Stomach (tissue), 8 donors: ENCODE measurements at regions not wholly inside any gene's neighbourhood (a gene's known extent, or its start where the extent isn't known, plus 50 kb on each side); places are given as distances from the start of the nearest gene placed in this dataset.

Experiments
- DNase-seq, 2 donors: peaks; one replicate each; pipeline versions ENCODE4 v3.0.0 to v3.0.0-alpha.2; 2013 to 2019
- H3K27ac ChIP-seq, 5 donors: fragments of 200-600 bp in 4 of 5; sonication (generic) in 4 of 5; one replicate each; pipeline ENCODE4 v1.5.1; 2013 to 2019; ENCODE audit warnings: mild to moderate bottlenecking in 1 of 5, moderate library complexity in 1 of 5
- H3K27me3 ChIP-seq, 3 donors: fragments of 200-600 bp; sonication (generic); one replicate each; pipeline ENCODE4 v1.5.1; 2017 to 2019; ENCODE audit warnings: mixed run types in 1 of 3
- H3K36me3 ChIP-seq, 4 donors: fragments of 200-600 bp; sonication (generic); 1 replicate in 3 of 4; 2 replicates in 1 of 4; pipeline ENCODE4 v1.5.1; 2016 to 2019
- H3K4me1 ChIP-seq, 4 donors: fragments of 200-600 bp; sonication (generic); one replicate each; pipeline ENCODE4 v1.5.1; 2016 to 2019
- H3K4me3 ChIP-seq, 4 donors: fragments of 200-600 bp; sonication (generic) in 3 of 4; one replicate each; pipeline ENCODE4 v1.5.1; 2016 to 2019; ENCODE audit warnings: mild to moderate bottlenecking in 1 of 4
- H3K9me3 ChIP-seq, 4 donors: fragments of 200-600 bp; sonication (generic); one replicate each; pipeline ENCODE4 v1.5.1; 2016 to 2019
- CTCF ChIP-seq, 7 experiments: fragments of 450-650 bp in 4 of 7; fragments of 200-600 bp in 3 of 7; sonication (generic) in 3 of 7; IDR thresholded peaks; one replicate each; pipeline ENCODE4 v1.5.1; 2016 to 2019; ENCODE audit warnings: antibody characterized with exemption in 7 of 7, control low read depth in 2 of 7, mild to moderate bottlenecking in 1 of 7
- EP300 ChIP-seq: sonication (generic); formaldehyde crosslinking; IDR thresholded peaks from one replicate; pipeline ENCODE4 v1.6.1; 2017; ENCODE audit warnings: antibody characterized with exemption
- POLR2A ChIP-seq, 4 donors: fragments of 450-650 bp; IDR thresholded peaks; one replicate each; pipeline ENCODE4 v1.6.1; 2016; ENCODE audit warnings: antibody characterized with exemption in 4 of 4, control low read depth in 2 of 4, mild to moderate bottlenecking in 1 of 4, moderate library complexity in 1 of 4
- POLR2AphosphoS5 ChIP-seq, 3 donors: sonication (generic); formaldehyde crosslinking; IDR thresholded peaks; one replicate each; pipeline ENCODE4 v1.6.1; 2016; ENCODE audit warnings: antibody characterized with exemption in 3 of 3
- WGBS, 5 donors: extraction: QIAGEN DNeasy Blood & Tissue Kit in 3 of 5; methylation state at CpG; one replicate each; pipeline versions ENCODE4 v1.1.5 to v1.1.7; 2013 to 2018; 5-methylcytosine and 5-hydroxymethylcytosine counted together
- intact Hi-C: fragments of 100-400 bp; cut with DNase I; formaldehyde crosslinking; loops from one replicate; pipeline ENCODE4 v1.15.1; 2023; ENCODE audit warnings: low total_unique reads
- donor health status: healthy with polysubstance abuse.
- donor health status: Bipolar disorder and iron deficiency.
- donor health status: healthy.

- intact Hi-C loops = no loop called here
- no peaks in the 10 kb centered on the region for H3K27me3 ChIP-seq
- DNase-seq = no peak
Measured at GRCh38 chr21:15400905-15401304, 328.9 kb upstream of the USP25 start.

GRCh38 chr21:15401331-15401730 lies 328.5 kb upstream of the USP25 start:
- H3K4me1 ChIP-seq = no peaks in the 10 kb centered on the region
- WGBS, 5 donors = 29 to 72% (median 54%) methylated on average over 4 of the region's 4 CpGs
- H3K36me3 ChIP-seq = no peaks in the 10 kb centered on the region
- H3K4me3 ChIP-seq = no peak overlapping the region
- no peaks in the 10 kb centered on the region for H3K27me3 ChIP-seq
- no peak overlapping the region for H3K27ac ChIP-seq
- no peak for DNase-seq
- TF ChIP-seq POLR2A (IDR thresholded peaks at IDR 0.05) (no peak), POLR2AphosphoS5 (IDR thresholded peaks at IDR 0.05) (no peak), EP300 (no peak), CTCF (IDR thresholded peaks at IDR 0.05) (no peak)
- intact Hi-C loops = no loop called here
- H3K9me3 ChIP-seq = no peaks in the 10 kb centered on the region

More at GRCh38 chr21:15400905-15401304, 328.9 kb upstream of the USP25 start:
- H3K9me3 ChIP-seq = no peaks in the 10 kb centered on the region
- H3K27ac ChIP-seq = no peak overlapping the region
- H3K36me3 ChIP-seq = no peaks in the 10 kb centered on the region
- no peaks in the 10 kb centered on the region for H3K4me1 ChIP-seq
- WGBS, 5 donors = 71 to 83% (median 80%) methylated on average over 1 of the region's 1 CpG
- no peak for TF ChIP-seq POLR2AphosphoS5 (IDR thresholded peaks at IDR 0.05)
- TF ChIP-seq CTCF (IDR thresholded peaks at IDR 0.05) = no peak
- TF ChIP-seq EP300 = no peak
- TF ChIP-seq POLR2A (IDR thresholded peaks at IDR 0.05) = no peak
- H3K4me3 ChIP-seq = no peak overlapping the region

- no peaks in the 10 kb centered on the region for H3K36me3 ChIP-seq
- intact Hi-C loops = no loop called here
- no peaks in the 10 kb centered on the region for H3K4me1 ChIP-seq
- TF ChIP-seq CTCF (IDR thresholded peaks at IDR 0.05) (no peak), EP300 (no peak)
- no peak for DNase-seq
- H3K27me3 ChIP-seq = no peaks in the 10 kb centered on the region
- H3K9me3 ChIP-seq = no peaks in the 10 kb centered on the region
- H3K4me3 ChIP-seq = no peak overlapping the region
- no peak overlapping the region for H3K27ac ChIP-seq
Measured at GRCh38 chr21:15405214-15405613, 324.6 kb upstream of the USP25 start.

GRCh38 chr21:15406791-15407190 lies 323.0 kb upstream of the USP25 start:
- 55 to 71% (median 64%) methylated on average over 4 of the region's 4 CpGs for WGBS, 5 donors
- intact Hi-C loops = no loop called here
- TF ChIP-seq POLR2A (IDR thresholded peaks at IDR 0.05) (no peak), CTCF (IDR thresholded peaks at IDR 0.05) (no peak), POLR2AphosphoS5 (IDR thresholded peaks at IDR 0.05) (no peak), EP300 (no peak)
- no peak overlapping the region for H3K4me3 ChIP-seq
- H3K4me1 ChIP-seq = no peaks in the 10 kb centered on the region
- no peak overlapping the region for H3K27ac ChIP-seq
- H3K27me3 ChIP-seq = no peaks in the 10 kb centered on the region
- H3K9me3 ChIP-seq = no peaks in the 10 kb centered on the region
- H3K36me3 ChIP-seq = no peaks in the 10 kb centered on the region
- no peak for DNase-seq

- WGBS, 5 donors = 70 to 85% (median 77%) methylated on average over 5 of the region's 5 CpGs
Measured at GRCh38 chr21:15407585-15407984, 322.2 kb upstream of the USP25 start.

More at GRCh38 chr21:15407585-15407984, 322.2 kb upstream of the USP25 start:
- no peak for DNase-seq
- no peak overlapping the region for H3K27ac ChIP-seq
- no peaks in the 10 kb centered on the region for H3K9me3 ChIP-seq
- H3K27me3 ChIP-seq = no peaks in the 10 kb centered on the region
- TF ChIP-seq POLR2A (IDR thresholded peaks at IDR 0.05) = no peak
- no peak for TF ChIP-seq EP300
- no peak for TF ChIP-seq POLR2AphosphoS5 (IDR thresholded peaks at IDR 0.05)
- TF ChIP-seq CTCF (IDR thresholded peaks at IDR 0.05) = no peak
- H3K4me1 ChIP-seq = no peaks in the 10 kb centered on the region
- H3K4me3 ChIP-seq = no peak overlapping the region
- no peaks in the 10 kb centered on the region for H3K36me3 ChIP-seq
- intact Hi-C loops = no loop called here
